Kidney (tissue), 13 donors: ENCODE measurements at regions not wholly inside any gene's neighbourhood (a gene's known extent, or its start where the extent isn't known, plus 50 kb on each side); places are given as distances from the start of the nearest gene placed in this dataset.

Experiments used
- DNase-seq, 5 donors: peaks; one replicate each; pipeline ENCODE4 v3.0.0-alpha.2; 2013 to 2020
- FAIRE-seq: peaks from 2 replicates; lab custom pipeline; 2012; peaks lifted over from hg19 to GRCh38; lab: Jason Lieb, UNC
- H3K27ac ChIP-seq, 2 donors: one replicate each; pipeline ENCODE4 v1.7.0; 2013; ENCODE audit warnings: low read depth in 2 of 2, low read length in 2 of 2, inconsistent platforms in 1 of 2
- H3K27me3 ChIP-seq: one replicate; pipeline ENCODE4 v1.7.1; 2013; ENCODE audit warnings: low read length, inconsistent platforms; ENCODE audit not compliant: control insufficient read depth, insufficient read depth
- H3K36me3 ChIP-seq, 3 donors: one replicate each; pipeline versions ENCODE4 v1.7.0 to v1.7.1; 2013; ENCODE audit warnings: low read length in 3 of 3, control low read depth in 1 of 3, inconsistent platforms in 1 of 3; ENCODE audit not compliant: insufficient read depth in 3 of 3, control insufficient read depth in 2 of 3
- H3K4me1 ChIP-seq, 3 donors: one replicate each; pipeline versions ENCODE4 v1.7.0 to v1.7.1; 2013; ENCODE audit warnings: low read length in 3 of 3, inconsistent platforms in 1 of 3, low read depth in 1 of 3; ENCODE audit not compliant: control insufficient read depth in 2 of 3, insufficient read depth in 2 of 3
- H3K4me3 ChIP-seq, 3 donors: one replicate each; pipeline versions ENCODE4 v1.7.0 to v1.8.1; 2013; ENCODE audit warnings: low read length in 3 of 3, control low read depth in 1 of 3, inconsistent platforms in 1 of 3
- H3K9ac ChIP-seq, 3 donors: one replicate each; pipeline versions ENCODE4 v1.7.0 to v1.7.1; 2013; ENCODE audit warnings: low read length in 3 of 3, control low read depth in 1 of 3, inconsistent platforms in 1 of 3
- H3K9me3 ChIP-seq, 3 donors: one replicate each; pipeline versions ENCODE4 v1.7.0 to v1.7.1; 2013; ENCODE audit warnings: low read length in 3 of 3, control low read depth in 1 of 3, inconsistent platforms in 1 of 3; ENCODE audit not compliant: control insufficient read depth in 2 of 3, insufficient read depth in 1 of 3
- CTCF ChIP-seq: IDR thresholded peaks from 3 replicates; pipeline ENCODE4 v1.5.1; 2012; ENCODE audit warnings: mild to moderate bottlenecking, moderate library complexity, borderline replicate concordance; ENCODE audit not compliant: insufficient read depth; ENCODE audit errors: extremely low read depth
- intact Hi-C: fragments of 100-400 bp; cut with DNase I; formaldehyde crosslinking; loops from one replicate; pipeline ENCODE4 v1.11.1; 2022
- donor health status: control.
- donor health status: control.
- donor health status: control.
- donor health status: control.
- donor health status: control.
- donor health status: DM: yes; HTN: yes; CAD: no.
- donor health status: Normal renal cell carcinoma (clear cell type).

GRCh38 chr4:117324851-117325491 is 239.6 kb upstream of the TRAM1L1 start:
- DNase-seq (no peak), FAIRE-seq (no peak)
- Histone ChIP-seq H3K4me3 (no peak overlapping the region), H3K27me3 (no peaks in the 10 kb centered on the region), H3K9me3 (no peaks in the 10 kb centered on the region), H3K27ac (no peak overlapping the region), H3K4me1 (no peaks in the 10 kb centered on the region), H3K36me3 (no peaks in the 10 kb centered on the region), H3K9ac (no peak overlapping the region)
- intact Hi-C loops = no loop called here
- no peak for TF ChIP-seq CTCF

- H3K9me3 ChIP-seq = no peaks in the 10 kb centered on the region
- no peaks in the 10 kb centered on the region for H3K36me3 ChIP-seq
- no peak overlapping the region for H3K4me3 ChIP-seq
- H3K4me1 ChIP-seq = no peaks in the 10 kb centered on the region
- DNase-seq (no peak), FAIRE-seq (no peak)
- intact Hi-C loops = no loop called here
- no peaks in the 10 kb centered on the region for H3K27me3 ChIP-seq
- H3K9ac ChIP-seq = no peak overlapping the region
- H3K27ac ChIP-seq = no peak overlapping the region
- TF ChIP-seq CTCF = no peak
These were observed 240.7 kb upstream of the TRAM1L1 start for GRCh38 chr4:117326091-117326490.

GRCh38 chr4:117327491-117327890 is 242.1 kb upstream of the TRAM1L1 start:
- Histone ChIP-seq H3K9me3 (no peaks in the 10 kb centered on the region), H3K4me3 (no peak overlapping the region), H3K27ac (no peak overlapping the region), H3K9ac (no peak overlapping the region), H3K27me3 (no peaks in the 10 kb centered on the region), H3K36me3 (no peaks in the 10 kb centered on the region), H3K4me1 (no peaks in the 10 kb centered on the region)
- DNase-seq (no peak), FAIRE-seq (no peak)
- no peak for TF ChIP-seq CTCF
- intact Hi-C loops = no loop called here

GRCh38 chr4:117328333-117328732 is 243.0 kb upstream of the TRAM1L1 start:
- FAIRE-seq (no peak), DNase-seq (no peak)
- Histone ChIP-seq H3K27ac (no peak overlapping the region), H3K36me3 (no peaks in the 10 kb centered on the region), H3K9me3 (no peaks in the 10 kb centered on the region), H3K4me1 (no peaks in the 10 kb centered on the region), H3K9ac (no peak overlapping the region), H3K27me3 (no peaks in the 10 kb centered on the region), H3K4me3 (no peak overlapping the region)
- no peak for TF ChIP-seq CTCF
- intact Hi-C loops = no loop called here
